ENCODE measurements at regions not wholly inside any gene's neighbourhood (a gene's known extent, or its start where the extent isn't known, plus 50 kb on each side); places are given as distances from the start of the nearest gene placed in this dataset.

DNA sequence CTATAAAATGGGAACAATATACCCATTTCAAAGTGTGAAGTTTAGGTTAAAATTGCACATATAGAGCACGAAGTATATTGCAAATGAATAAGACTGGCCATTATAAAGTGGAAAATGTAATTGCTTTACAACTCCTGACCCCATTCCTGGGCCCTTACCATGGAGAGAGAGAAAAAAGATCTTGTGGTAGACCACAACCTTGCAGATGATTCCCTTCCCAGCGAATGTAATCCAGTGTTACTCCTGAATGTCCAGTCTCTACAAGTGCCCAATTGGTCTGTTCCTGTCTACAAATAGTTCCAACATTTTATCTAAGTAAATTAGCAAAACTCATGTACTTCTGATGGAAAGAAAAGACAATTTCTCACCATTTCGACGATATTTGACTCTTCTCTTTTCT lies 184.1 kb upstream of the LNX1 start:
- no peak for DNase-seq (ENCODE audit: low read depth)

DNA sequence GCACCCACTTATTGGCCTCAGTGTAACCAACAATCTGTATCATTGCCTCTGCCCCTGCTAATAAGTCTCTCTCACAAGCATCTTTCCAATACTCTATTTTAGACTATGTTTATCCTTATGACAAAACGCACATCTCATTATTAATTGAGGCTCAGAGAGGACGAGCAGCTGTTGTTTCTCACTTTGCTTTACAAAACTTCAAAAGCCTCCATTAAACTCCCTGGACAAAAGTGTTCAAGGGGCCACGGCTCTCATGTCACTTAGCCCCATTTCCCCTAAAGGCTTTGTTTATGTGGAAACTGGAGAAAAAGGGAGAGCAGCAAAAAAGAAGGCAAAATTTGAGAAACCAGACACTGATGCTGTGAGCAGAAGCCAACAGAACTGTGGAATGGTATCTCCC lies 180.0 kb upstream of the LNX1 start:
- DNase-seq (ENCODE audit: low read depth), result no peak

DNA sequence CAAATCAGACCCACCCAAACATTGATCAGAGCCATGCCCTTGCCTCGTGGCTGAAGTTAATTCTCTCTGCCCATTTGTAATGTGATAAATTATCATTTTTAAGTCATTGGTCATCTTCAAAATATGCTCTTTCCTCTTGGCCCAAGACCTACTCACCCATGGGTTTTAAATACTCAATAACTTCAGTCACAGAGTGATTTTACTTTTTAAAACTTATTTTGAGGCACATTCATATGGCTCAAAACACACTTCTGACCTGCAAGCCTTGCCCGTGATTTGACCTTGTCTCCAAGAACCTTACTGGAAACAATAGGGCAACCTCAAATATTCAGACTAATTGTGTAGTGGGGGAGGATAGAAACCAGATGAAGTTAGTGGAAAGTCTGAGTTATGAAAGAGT lies 176.2 kb upstream of the LNX1 start:
- DNase-seq (ENCODE audit: low read depth), result peak; percentile 72

DNA sequence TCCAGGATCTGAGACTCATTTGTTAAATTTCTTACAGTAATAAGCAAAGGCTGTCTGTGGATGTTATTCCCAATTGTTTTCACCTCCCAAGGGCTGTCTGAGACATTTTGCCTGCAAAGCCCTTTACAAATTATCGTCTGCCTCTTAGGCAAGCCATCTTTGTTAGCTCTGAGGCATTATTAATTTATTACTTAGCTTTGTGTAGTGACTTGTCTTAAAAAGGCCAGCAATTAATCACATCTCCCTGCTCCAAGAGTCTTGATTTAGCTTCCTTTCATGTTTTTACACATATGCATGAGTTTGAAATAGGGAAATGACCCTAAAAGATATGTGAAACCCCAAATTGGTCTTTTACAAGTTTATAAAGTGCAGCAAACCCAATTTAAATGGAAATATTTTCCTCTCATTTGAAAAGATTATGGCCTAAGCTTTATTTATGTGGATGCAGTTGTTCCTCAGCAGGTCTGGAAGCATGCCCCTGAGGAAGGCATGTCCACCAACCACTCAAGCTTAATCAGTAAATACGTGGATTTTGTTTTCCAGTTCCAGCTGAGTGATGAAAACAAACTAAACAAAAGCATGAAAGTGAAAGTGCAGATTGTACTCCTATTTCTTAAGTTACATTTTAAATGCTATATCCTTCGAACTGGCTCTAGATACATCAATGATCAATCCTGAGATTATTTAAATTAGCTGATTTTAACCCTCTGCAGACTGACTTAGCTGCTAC lies 173.6 kb upstream of the LNX1 start:
- no peak for DNase-seq (ENCODE audit: low read depth)

DNA sequence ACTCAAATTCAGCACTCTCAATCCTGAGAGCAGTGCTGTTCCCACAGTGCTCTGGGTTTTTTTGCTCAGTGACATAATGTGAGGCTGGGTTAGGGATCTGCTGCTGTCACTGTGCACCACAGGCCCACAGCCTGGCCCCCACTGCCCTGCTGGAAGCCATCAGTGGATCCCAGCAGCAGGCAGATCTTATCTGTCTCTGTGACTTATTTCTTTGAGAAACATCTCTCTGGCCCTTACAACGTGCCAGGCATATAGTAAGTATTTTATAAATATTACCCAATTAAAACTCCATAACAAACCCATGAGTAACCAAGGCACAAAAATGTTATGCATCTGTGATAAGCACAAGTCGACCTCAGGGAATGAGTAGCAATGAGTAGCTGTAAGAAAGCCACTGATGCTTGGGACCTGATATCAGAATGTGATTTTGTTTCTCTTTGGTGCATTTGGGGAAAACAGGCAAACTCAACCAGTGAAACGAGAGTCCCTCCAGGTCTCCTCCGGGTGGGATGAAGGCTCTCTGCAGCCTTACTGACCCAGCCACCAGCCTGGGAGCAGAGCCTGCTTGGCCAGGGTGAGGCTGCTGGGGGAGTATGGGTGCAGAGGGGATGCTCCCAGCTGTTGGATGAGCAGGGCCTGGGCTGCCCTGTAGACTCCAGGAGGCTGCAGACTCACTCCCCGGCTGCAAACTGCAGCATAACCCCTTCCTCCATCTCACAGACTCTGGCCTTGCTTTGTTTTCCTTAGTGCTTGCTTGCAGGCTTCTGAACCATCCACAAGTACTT lies 172.7 kb upstream of the LNX1 start:
- DNase-seq (ENCODE audit: low read depth), result peak; percentile 81

DNA sequence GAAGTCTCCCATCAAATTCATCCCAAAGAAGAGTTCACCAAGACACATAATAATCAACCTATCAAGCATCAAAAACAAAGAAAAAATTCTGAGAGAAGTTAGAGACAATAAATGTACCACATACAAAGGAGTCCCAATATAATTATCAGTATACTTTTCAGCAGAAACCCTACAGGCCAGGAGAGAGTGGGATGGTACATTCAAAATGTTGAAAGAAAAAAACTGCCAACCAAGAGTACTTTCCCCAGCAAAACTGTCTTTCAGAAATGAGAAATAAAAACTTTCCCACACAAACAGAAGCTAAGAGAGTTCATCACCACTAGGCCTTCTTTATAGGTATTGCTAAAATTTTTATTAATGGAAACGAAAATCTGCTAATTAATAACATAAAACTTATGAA lies 164.4 kb upstream of the LNX1 start:
- DNase-seq (ENCODE audit: low read depth), result no peak

DNA sequence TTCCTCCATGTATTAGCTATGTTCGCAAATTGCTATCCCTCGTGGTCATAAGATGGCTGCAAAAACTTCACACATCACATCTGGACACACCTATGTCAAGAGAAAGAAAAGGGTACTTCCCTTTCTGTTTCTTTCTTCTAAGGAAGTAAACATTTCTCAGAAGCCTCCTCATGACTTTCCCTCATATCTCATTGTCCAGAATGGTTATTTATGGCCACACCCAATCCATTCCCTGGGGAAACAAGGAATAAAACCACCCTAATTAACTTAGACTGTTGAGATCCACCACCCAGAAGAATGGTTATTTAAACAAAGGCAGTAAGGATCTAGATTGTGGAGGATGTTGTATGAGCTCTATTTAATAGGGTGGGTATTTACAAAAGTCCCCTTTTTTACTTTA lies 160.8 kb upstream of the LNX1 start:
- DNase-seq (ENCODE audit: low read depth), result no peak

DNA sequence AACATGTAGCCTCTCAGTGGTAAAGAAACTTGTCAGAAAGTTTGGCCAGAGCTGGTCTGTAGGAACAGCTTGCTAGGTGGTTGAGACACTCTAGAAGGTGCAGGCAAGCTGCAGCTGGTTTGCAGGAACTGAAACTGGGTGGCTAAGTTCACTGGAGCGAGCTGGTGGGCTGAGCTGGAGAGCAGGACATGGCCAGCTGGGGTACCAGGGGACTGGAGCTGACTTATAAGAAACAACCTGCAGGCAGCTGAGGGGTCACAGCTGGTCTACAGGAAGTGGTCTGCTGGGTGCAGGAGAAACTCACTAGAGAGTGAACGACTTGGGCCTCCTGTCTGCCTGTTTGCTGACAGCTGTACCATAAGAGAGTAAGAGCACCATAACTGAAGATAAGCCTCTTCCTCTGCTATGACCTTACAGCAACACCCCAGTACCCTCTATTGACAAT lies 157.1 kb upstream of the LNX1 start:
- no peak for DNase-seq (ENCODE audit: low read depth)

DNA sequence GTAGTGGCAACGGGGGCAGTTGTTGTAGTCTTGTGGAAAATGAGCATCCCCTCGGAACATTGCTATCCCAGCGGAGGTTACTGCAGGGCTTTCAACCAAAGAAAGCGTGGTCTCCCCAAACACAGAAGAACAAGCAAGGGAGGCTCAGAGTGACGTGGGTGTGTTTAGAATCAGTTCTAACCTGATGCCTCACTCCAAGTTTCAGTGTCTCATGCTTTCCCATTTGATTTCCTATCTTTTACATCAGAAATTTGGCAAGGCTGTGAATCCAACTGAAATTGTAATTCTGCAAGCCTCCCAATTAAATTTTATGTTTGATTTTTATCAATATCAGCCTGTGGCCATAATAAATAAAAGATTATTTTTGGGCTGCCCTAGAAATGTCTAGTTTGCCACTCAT lies 156.1 kb upstream of the LNX1 start:
- no peak for DNase-seq (ENCODE audit: low read depth)

DNA sequence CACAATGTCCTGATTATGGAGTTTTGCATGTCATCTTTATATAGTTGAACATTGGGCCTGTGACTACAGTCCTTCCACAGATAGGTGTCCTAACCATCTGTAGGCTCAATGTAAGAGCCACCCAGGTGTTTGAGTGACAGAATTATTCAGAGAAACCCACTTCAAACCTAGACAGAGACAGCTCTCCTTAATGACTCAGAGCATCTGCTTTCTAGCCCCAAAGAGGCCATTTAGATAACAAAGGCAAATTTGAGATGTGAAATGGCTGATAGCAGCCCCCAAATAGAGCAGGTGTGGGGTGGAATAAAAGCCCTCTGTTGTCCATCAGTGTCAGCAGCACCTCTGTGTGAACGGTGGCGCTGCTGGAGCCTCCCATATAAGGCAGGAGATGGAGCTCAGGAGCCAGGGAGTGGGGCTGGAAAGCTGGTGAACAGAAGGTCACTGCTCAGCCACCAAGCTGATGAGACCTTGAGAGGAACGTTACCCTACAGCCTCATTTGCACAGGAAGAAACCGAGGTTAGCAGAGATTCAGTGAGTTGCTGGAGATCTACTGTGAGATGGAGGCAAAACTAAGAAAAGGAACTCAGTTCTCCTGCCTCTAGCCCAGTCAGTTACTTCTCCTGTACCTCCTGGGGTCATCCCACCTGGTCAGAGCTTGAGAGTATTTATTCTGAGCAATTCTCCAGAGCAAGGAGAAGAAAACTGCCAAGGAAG lies 153.3 kb upstream of the LNX1 start:
- DNase-seq (ENCODE audit: low read depth), result no peak

DNA sequence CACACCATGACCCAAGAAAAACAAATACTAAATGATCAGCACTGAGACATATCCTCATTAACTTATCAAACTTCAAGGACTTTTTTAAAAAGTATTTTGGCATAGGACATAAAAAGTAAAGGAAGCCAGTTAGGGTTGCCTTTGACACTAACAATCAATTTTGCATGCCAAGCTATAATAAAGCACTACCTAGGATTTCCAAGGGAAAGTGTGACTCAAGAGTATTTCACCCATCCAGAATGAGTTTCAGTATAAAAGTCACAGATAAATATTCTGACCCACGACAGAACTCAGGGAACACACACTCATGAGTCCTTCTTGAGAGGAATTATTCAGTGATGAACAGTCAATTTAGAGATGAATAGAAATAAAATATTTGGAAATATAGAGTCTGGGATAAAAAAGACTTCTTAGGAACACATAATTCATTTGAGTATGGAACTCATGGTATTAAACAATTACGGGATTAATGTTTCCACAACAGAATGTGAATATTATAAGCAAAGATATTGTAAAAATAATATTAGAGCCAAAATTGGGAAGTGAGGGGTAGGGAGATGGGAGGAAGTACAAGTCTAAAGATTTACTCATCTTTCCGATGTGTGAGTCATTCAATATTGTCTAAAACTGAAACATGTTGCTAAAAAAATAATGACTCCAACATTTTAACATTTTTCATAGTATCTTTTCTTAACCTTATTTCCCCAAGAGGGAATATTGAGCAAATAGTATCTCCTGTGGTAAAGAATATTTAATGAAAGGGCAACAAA lies 143.5 kb upstream of the LNX1 start:
- peak; percentile 66 for DNase-seq (ENCODE audit: low read depth)

DNA sequence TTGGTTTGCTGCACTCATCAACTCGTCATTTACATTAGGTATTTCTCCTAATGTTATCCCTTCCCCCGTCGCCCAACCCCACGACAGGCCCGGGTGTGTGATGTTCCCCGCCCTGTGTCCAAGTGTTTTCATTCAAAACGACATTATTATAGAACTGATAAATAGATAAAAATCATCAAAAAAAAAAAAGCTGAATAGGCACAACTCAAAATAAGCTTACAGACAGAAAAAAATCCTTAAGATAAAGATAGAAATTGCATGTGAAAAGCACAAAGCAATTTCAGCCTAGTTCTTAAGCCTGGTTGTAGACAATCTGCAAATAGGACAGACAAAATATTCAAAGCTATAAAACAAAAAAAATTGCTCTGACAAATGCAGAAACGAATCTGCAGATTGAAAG lies 142.9 kb upstream of the LNX1 start:
- no peak for DNase-seq (ENCODE audit: low read depth)

DNA sequence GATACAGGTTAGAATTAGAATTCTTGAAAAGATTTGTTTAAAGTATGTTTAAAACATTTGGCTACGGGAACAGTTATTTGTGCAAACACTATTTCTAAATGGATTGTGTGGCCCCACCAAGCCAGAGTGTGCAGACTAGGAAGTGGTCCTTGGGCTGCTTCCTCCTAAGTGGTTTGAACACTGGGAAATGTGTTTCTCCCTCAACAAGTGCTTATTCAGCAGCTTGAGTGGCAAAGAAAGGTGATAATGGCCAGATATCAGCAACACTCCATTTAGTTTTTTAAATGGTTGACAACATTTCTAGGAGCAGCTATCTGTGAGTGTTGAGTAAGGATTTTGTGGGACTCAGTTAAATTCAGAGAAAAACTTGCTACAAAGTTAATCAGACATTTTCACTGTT lies 141.4 kb upstream of the LNX1 start:
- DNase-seq (ENCODE audit: low read depth), result no peak

DNA sequence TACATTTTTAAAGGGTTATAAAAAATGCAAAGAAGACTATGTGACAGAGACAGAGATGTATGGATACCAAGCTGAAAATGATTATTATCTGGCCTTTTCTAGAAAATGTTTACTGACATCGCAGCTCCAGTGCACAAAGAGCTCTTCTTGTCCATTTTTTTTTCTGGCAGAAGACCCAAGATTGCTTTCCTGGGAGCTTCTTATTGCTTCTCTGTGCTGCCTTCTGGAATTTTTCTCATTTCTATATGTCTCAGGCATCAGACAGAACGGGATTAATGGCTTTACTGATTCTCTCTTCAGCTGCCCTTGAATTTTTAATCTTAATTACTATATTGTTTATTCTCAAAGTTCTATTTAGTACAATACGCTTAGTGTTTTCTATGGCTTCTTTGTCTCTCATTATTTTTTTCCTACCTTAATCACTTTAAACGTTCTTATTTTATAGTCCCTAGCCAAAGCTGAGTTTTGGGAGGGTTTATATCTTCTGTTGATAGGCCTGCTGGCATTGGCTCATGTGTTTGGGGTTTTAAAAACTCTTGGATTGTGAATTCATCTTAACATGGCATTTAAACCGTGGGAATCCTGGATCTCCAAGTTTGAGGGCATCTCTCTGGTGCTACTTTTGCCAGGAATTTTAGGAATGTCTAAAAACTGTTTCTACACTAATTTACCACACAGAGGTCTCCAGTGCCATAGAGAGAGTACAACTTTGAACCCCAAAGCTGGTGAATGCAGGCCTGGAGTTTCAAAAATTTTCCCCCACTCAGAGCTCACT lies 138.9 kb upstream of the LNX1 start:
- DNase-seq (ENCODE audit: low read depth), result no peak

DNA sequence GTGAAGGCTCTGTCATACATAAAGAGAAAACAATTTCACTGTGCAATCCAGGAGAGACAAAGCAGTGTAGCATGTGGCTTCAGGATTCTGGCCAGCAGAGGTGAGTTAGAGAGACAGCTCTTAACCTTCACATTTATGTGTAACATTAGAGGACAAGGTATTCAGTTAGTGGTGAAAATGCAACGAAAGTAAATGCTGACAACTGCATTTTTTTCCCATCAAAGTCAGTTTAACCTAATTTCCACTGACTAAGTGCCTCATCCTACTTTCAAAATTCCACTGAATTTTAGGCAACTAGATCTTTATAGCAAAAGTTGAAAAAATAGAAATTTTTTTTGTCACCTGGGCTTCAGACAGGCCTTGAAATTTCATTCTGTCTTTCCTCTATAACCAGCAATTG lies 130.8 kb upstream of the LNX1 start:
- DNase-seq (ENCODE audit: low read depth), result no peak

DNA sequence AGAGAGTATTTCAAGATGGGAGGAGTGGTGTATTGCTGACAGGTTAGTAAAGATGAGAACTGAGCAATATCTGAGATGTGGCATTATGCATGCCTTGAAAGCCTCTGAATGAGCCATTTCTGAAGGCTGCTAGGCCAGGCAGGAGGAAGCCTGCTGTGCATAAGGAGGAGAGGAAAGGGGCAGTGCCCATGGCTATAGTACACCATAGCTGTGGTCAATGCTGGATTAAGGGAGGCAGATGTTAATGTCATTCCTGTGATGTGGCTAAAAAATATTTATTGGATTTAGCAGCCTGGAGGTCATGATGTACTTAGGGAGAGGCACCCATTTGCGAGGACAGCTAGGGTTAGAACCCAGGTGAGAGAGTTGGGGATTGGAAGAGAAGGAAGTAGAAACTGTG lies 130.0 kb upstream of the LNX1 start:
- DNase-seq (ENCODE audit: low read depth), result no peak

DNA sequence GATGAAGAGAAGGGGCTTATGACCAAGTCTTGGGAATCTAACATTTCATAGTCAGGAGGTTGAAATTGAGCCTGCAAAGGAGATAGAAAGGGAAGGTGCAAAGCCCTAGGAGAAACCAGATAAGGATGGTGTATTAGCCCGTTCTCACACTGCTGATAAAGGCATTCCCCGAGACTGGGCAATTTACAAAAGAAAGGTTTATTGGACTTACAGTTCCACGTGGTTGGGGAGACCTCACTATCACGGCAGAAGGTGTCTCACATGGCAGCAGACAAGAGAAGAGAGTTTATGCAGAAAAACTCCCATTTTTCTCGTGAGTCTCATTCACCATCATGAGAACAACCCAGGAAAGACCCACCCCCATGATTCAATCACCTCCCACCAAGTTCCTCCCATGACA lies 129.5 kb upstream of the LNX1 start:
- DNase-seq (ENCODE audit: low read depth), result no peak

DNA sequence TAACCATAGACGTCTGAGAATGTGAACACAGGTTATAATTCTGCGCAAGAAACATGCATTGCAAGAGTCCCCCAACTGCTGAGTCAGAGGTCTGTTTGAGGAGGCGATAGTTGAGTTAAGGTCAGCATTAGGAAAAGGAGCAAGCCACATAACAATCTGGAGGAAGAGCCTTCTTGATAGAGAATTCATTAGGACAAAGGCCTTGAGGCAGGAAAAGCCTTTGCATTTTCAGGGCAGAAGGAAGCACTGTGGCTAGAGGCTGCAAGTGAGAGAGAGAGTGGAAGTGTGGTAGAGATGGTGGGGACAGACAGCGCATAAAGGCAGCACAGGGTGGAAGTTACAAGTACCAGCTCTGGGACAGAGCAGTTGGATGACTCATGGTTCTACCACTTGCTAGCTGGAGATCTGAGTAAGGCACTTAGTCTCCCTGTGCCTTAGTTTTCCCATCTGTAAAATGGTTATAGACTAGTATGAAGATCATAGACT lies 125.8 kb upstream of the LNX1 start:
- no peak for DNase-seq (ENCODE audit: low read depth)

DNA sequence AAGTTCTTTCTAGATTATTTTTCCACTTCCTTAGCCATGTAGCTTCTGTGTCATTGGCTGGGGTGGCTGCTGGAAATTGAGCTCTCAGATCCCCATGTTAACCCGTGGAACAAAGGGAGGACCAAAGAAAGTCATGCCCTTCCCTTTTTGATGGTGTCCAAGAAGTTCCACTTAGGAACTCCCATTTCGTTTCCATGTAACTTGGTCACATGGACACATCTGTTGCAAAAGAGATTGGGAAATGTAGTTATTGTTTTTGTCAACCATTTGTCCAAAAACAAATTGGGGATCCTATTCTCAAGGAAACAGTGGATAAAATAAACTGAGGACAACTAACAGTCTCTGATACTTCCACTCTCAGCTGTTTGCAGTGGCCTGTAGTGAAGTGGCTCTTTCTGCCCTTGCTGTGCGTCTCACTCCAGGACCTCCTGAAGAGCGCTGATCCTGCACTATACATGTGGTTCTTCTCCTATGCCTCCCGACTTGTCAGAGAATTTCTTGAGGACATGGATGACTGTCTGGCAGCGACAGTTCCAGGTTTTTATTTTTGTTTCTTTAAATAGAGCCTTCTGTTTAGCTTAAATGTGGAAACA lies 125.3 kb upstream of the LNX1 start:
- DNase-seq (ENCODE audit: low read depth), result no peak

DNA sequence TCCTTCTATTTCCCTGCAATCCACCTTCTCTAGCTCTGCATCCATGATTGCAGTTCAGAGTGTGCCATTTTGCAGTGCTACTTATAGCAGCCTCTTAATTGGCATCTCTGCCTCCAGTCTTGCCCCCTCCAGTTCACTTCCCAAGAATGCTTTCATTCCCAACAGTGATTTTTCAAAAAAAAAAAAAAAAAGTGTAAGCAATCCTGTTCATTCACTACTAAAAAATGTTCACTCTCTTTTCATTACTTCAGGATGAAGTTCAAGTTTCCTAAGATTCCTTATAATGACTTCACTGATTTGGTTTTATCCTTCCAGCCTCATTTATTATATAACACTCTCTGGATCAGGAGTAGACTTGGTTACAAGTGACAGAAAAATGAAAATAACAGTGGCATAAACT lies 124.7 kb upstream of the LNX1 start:
- DNase-seq (ENCODE audit: low read depth), result no peak

Measured in HS-5 (cell line).